ENCODE measurements at regions not wholly inside any gene's neighbourhood (a gene's known extent, or its start where the extent isn't known, plus 50 kb on each side); places are given as distances from the start of the nearest gene placed in this dataset.

DNA sequence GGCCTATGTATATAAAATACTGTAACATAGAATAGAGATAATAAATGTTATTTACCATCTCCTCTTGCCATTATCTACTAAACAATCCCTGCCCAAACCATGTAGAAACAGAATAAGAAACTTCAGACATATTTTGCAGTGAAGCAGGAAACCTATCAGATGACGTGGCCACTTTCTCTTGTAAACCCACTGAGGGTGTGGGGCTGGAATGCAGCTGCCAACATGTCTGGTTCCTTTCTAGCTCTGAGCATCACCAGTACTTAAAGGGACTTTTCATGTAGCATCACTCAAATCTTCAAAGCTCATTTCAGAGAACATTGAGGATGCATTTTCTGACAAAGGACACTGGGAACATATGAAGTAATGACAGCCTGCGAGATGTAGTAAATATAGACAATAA lies 251.8 kb downstream of the LPIN1 start:
- Mint-ChIP-seq H3K27me3 (peaks cover 45% of the 10 kb centered on the region), H3K4me1 (ENCODE audit: low read depth) (peaks cover 10% of the 10 kb centered on the region), H3K27ac (no peak overlapping the region), H3K36me3 (ENCODE audit: low read depth) (no peaks in the 10 kb centered on the region), H3K9me3 (peaks cover 12% of the 10 kb centered on the region), H3K4me3 (no peak overlapping the region)
- ChIA-PET POLR2A (interaction anchor here (0.6 to 0.7 kb wide), 2 partner anchors 15 to 878 kb away, joined by 3 to 4 read pairs; no protein-coding TSS in a partner anchor), CTCF (no interaction called here)
- ATAC-seq (peak; percentile 39), DNase-seq (peak; percentile 21)
- intact Hi-C loops (cut with micrococcal nuclease) = no loop called here
- TF ChIP-seq, protein P1, sequence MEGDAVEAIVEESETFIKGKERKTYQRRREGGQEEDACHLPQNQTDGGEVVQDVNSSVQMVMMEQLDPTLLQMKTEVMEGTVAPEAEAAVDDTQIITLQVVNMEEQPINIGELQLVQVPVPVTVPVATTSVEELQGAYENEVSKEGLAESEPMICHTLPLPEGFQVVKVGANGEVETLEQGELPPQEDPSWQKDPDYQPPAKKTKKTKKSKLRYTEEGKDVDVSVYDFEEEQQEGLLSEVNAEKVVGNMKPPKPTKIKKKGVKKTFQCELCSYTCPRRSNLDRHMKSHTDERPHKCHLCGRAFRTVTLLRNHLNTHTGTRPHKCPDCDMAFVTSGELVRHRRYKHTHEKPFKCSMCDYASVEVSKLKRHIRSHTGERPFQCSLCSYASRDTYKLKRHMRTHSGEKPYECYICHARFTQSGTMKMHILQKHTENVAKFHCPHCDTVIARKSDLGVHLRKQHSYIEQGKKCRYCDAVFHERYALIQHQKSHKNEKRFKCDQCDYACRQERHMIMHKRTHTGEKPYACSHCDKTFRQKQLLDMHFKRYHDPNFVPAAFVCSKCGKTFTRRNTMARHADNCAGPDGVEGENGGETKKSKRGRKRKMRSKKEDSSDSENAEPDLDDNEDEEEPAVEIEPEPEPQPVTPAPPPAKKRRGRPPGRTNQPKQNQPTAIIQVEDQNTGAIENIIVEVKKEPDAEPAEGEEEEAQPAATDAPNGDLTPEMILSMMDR (IDR thresholded peaks at IDR 0.05) = no peak

DNA sequence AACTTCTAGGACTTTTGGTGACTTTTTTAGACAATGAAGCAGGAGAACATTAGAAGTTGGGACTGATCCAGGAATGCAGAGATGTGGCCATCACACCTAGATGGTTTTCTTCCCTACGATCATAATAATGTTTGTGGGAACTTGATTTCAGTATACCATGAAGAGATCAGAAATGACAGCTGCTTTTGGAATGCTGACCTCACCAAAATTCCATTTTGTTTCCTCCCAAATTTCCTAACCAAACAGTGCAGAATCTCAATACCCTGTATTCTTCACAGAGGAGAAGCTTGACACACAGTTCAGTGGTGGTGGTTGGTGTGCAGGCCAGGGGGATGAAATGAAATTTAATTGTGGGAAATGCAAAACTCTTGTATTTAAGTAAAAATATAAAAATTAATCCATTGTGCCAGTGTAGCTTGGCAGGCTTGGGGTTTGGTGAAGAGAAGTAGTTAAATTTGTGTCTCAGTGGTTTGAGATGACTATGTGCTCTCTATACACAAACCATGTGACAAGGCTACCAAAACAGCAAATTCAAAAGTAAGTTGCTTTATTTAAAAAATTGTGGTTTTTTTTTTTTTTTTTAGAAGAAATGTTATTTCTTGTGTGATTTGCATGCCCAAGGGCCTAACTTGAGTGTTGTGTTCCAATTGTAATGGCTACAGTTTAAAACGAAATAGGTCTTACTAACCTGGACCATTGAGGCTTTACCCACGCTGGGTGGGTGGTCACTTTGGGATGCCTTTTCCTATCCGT lies 252.4 kb downstream of the LPIN1 start:
- no peak for DNase-seq
- Mint-ChIP-seq H3K27ac (no peak overlapping the region), H3K27me3 (peaks cover 42% of the 10 kb centered on the region), H3K9me3 (peaks cover 12% of the 10 kb centered on the region), H3K4me3 (no peak overlapping the region), H3K36me3 (ENCODE audit: low read depth) (no peaks in the 10 kb centered on the region), H3K4me1 (ENCODE audit: low read depth) (peaks cover 10% of the 10 kb centered on the region)
- TF ChIP-seq, protein P1 (IDR thresholded peaks at IDR 0.05) = no peak
- CTCF ChIA-PET = no interaction called here
- intact Hi-C loops (cut with micrococcal nuclease) = no loop called here
- no peak for ATAC-seq
- POLR2A ChIA-PET = interaction anchor here (0.6 to 0.7 kb wide), 2 partner anchors 16 to 878 kb away, joined by 3 to 4 read pairs; no protein-coding TSS in a partner anchor

DNA sequence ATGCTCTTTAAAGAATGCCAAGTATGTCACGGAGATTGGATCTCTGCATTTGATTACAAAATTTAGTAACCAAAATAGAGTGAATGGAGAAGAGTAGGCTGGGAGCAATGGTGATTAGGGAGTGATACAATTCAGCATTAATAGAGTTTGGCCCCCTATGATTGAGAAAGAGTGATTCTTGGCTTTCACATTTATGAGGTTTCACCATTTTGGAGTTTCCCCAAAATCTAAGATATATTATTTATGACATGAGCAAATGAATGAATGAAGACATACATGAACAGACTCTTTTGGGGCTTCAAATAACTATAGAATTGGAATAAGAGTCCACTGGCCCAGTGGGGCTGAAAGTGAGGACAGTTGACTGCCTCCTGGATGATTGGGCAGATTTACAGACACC lies 255.2 kb downstream of the LPIN1 start:
- no peak overlapping the region for H3K4me3 Mint-ChIP-seq
- intact Hi-C loops (cut with micrococcal nuclease) = loop anchor here (10.0 kb wide), 1 partner anchor 503 kb away; no protein-coding TSS in a partner anchor
- CTCF ChIA-PET = no interaction called here
- no peaks in the 10 kb centered on the region for H3K36me3 Mint-ChIP-seq (ENCODE audit: low read depth)
- ATAC-seq (no peak), DNase-seq (no peak)
- POLR2A ChIA-PET = no interaction called here
- H3K27ac Mint-ChIP-seq = no peak overlapping the region
- peaks cover 31% of the 10 kb centered on the region for H3K4me1 Mint-ChIP-seq (ENCODE audit: low read depth)
- H3K27me3 Mint-ChIP-seq = peaks cover 44% of the 10 kb centered on the region
- H3K9me3 Mint-ChIP-seq = peaks cover 6% of the 10 kb centered on the region
- TF ChIP-seq, protein P1 (IDR thresholded peaks at IDR 0.05) = no peak

DNA sequence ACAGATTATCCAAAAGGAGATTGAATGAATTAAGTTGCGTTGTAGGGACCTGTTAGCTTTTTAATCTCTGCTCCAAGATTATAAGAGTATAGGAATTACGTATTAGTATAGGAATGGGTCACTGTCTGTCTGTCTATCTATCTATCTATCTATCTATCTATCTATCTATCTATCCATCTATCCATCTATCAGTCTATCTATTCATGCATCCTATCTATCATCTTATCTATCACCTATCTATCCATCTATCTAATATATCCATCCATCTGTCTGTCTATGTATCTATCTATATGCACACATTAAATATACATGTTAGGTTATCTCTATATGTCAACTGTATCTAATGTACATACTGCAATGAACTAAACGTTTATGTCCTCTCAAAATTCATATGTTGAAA lies 255.8 kb downstream of the LPIN1 start:
- no peaks in the 10 kb centered on the region for H3K36me3 Mint-ChIP-seq (ENCODE audit: low read depth)
- intact Hi-C loops (cut with micrococcal nuclease) = loop anchor here (10.0 kb wide), 1 partner anchor 503 kb away; no protein-coding TSS in a partner anchor
- CTCF ChIA-PET = no interaction called here
- peaks cover 6% of the 10 kb centered on the region for H3K9me3 Mint-ChIP-seq
- H3K4me1 Mint-ChIP-seq (ENCODE audit: low read depth) = peaks cover 32% of the 10 kb centered on the region
- no peak overlapping the region for H3K4me3 Mint-ChIP-seq
- POLR2A ChIA-PET = no interaction called here
- TF ChIP-seq, protein P1 (IDR thresholded peaks at IDR 0.05) = no peak
- DNase-seq = no peak
- peaks cover 46% of the 10 kb centered on the region for H3K27me3 Mint-ChIP-seq
- ATAC-seq = no peak
- no peak overlapping the region for H3K27ac Mint-ChIP-seq

DNA sequence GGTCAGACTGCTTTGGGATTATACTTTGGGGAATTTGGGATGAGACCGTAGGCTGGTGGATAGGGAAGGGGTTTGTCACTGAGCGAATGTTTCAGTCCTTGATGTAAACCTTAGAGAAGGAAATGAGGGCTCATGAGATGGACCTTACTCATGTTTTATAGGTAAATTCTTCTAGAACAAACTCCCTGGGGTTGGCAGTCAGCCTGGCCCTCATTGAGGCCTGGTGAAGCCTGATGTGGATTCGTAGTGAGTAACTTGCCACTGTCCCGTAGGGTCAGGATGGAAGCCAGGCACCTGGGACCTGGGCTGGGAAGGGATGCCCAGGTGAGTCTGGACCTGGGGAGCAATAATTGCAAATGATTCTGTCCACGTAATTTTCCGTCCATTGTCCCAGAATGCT lies 258.3 kb downstream of the LPIN1 start:
- intact Hi-C loops (cut with micrococcal nuclease) = loop anchor here (5.0 to 10.0 kb wide), 2 partner anchors 172 to 500 kb away; no protein-coding TSS in a partner anchor
- peaks cover 25% of the 10 kb centered on the region for H3K4me1 Mint-ChIP-seq (ENCODE audit: low read depth)
- H3K27ac Mint-ChIP-seq = no peak overlapping the region
- POLR2A ChIA-PET = no interaction called here
- H3K36me3 Mint-ChIP-seq (ENCODE audit: low read depth) = no peaks in the 10 kb centered on the region
- ATAC-seq (no peak), DNase-seq (no peak)
- peaks cover 50% of the 10 kb centered on the region for H3K27me3 Mint-ChIP-seq
- H3K9me3 Mint-ChIP-seq = no peaks in the 10 kb centered on the region
- no peak overlapping the region for H3K4me3 Mint-ChIP-seq
- CTCF ChIA-PET = no interaction called here
- TF ChIP-seq, protein P1 (IDR thresholded peaks at IDR 0.05) = no peak

Data from activated CD8-positive, alpha-beta T cell treated with anti-CD3 and anti-CD28 coated beads for 36 hours (primary cell).